ENCODE measurements at regions not wholly inside any gene's neighbourhood (a gene's known extent, or its start where the extent isn't known, plus 50 kb on each side); places are given as distances from the start of the nearest gene placed in this dataset.

- TF ChIP-seq ZXDC (CRISPR knock-in tag; IDR thresholded peaks at IDR 0.05) (no peak), PCBP2 (optimal IDR thresholded peaks at IDR 0.05; ENCODE audit: low read depth, low read length, poor library complexity, severe bottlenecking) (no peak), IKZF4 (CRISPR knock-in tag; IDR thresholded peaks at IDR 0.05; ENCODE audit: borderline replicate concordance, low read depth, not compliant biosample characterization) (no peak), ZNF354B (CRISPR knock-in tag; IDR thresholded peaks at IDR 0.05) (no peak), ZNF496 (CRISPR knock-in tag; IDR thresholded peaks at IDR 0.05; ENCODE audit: insufficient replicate concordance) (no peak), ONECUT2 (CRISPR knock-in tag; IDR thresholded peaks at IDR 0.05) (peak; percentile 68; the same call in 1 of the 2 replicates), ZIK1 (CRISPR knock-in tag; IDR thresholded peaks at IDR 0.05; ENCODE audit: borderline replicate concordance, low read depth) (no peak), LCORL (IDR thresholded peaks at IDR 0.05) (no peak; the same call in 1 of the 2 replicates), LCORL (CRISPR knock-in tag; IDR thresholded peaks at IDR 0.05) (peak; percentile 60; the same call in 1 of the 2 replicates), REXO4 (CRISPR knock-in tag; IDR thresholded peaks at IDR 0.05; ENCODE audit: borderline replicate concordance) (no peak), TOPORS (CRISPR knock-in tag; IDR thresholded peaks at IDR 0.05) (no peak), SMC3 (IDR thresholded peaks at IDR 0.05; ENCODE audit: low read length) (no peak), IKZF1 (IDR thresholded peaks at IDR 0.05) (no peak), CEBPB (IDR thresholded peaks at IDR 0.05; ENCODE audit: borderline replicate concordance, low read depth, low read length) (peak; percentile 29; the same call in 1 of the 2 replicates), ELK4 (CRISPR knock-in tag; IDR thresholded peaks at IDR 0.05; ENCODE audit: borderline replicate concordance) (no peak), ZBTB49 (CRISPR knock-in tag; IDR thresholded peaks at IDR 0.05; ENCODE audit: borderline replicate concordance) (no peak), ZGPAT (CRISPR knock-in tag; IDR thresholded peaks at IDR 0.05) (peak; percentile 96), HES4 (CRISPR knock-in tag; IDR thresholded peaks at IDR 0.05; ENCODE audit: borderline replicate concordance) (no peak), ZBTB39 (CRISPR knock-in tag; IDR thresholded peaks at IDR 0.05) (no peak), PAF1 (CRISPR knock-in tag; IDR thresholded peaks at IDR 0.05) (no peak), ZNF879 (CRISPR knock-in tag; IDR thresholded peaks at IDR 0.05) (no peak)
These were observed 72.6 kb upstream of the CDIN1 start (continued) for GRCh38 chr15:36506733-36507356.

Data from HepG2 (cell line).